ENCODE measurements at regions not wholly inside any gene's neighbourhood (a gene's known extent, or its start where the extent isn't known, plus 50 kb on each side); places are given as distances from the start of the nearest gene placed in this dataset.

DNA sequence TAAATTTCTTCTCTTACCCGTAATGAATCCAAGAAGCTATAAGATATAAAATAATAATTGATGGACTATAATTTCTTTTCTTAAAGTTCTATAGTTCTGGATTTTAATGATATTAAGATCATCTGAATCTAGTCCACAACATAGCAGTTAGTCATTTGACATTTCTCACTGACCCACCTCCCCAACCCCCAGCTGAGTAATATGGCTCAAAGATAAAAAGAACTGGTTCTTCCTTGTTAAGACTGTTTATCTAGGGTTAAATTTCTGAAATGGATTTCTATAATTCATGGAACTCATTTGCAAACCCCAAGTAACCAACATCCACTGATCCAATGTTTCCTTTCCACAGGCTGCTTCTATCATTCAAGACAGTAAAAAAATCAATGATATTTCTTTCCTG, 133.9 kb upstream of the SOX9 start:
- TF ChIP-seq POLR2A (IDR thresholded peaks at IDR 0.05), result no peak
- no peak for TF ChIP-seq CTCF (IDR thresholded peaks at IDR 0.05)

Data from vagina (tissue), 2 donors.